Ascending aorta (tissue), 2 donors: ENCODE measurements at regions not wholly inside any gene's neighbourhood (a gene's known extent, or its start where the extent isn't known, plus 50 kb on each side); places are given as distances from the start of the nearest gene placed in this dataset.
"Not testable (repeated sequence)": the region's sequence is repeated elsewhere in the genome, so short reads cannot be mapped to it uniquely, and the experiment has no call there.

Source experiments
- DNase-seq, 2 donors: peaks; one replicate each; pipeline ENCODE4 v3.0.0-alpha.2; 2019; ENCODE audit warnings: low spot score in 2 of 2
- H3K27ac ChIP-seq, 2 donors: fragments of 200-600 bp; sonication (generic); one replicate each; pipeline ENCODE4 v1.5.1; 2016 to 2017; ENCODE audit warnings: mild to moderate bottlenecking in 1 of 2
- H3K27me3 ChIP-seq: fragments of 200-600 bp; sonication (generic); one replicate; pipeline ENCODE4 v1.5.1; 2017
- H3K36me3 ChIP-seq, 2 donors: fragments of 200-600 bp; sonication (generic); one replicate each; pipeline ENCODE4 v1.5.1; 2016
- H3K4me1 ChIP-seq, 2 donors: fragments of 200-600 bp; sonication (generic); one replicate each; pipeline ENCODE4 v1.5.1; 2016 to 2017; ENCODE audit warnings: mild to moderate bottlenecking in 1 of 2
- H3K4me3 ChIP-seq, 2 donors: fragments of 200-600 bp; sonication (generic); one replicate each; pipeline ENCODE4 v1.5.1; 2016 to 2017; ENCODE audit warnings: mild to moderate bottlenecking in 1 of 2
- H3K9me3 ChIP-seq, 2 donors: fragments of 200-600 bp; sonication (generic); one replicate each; pipeline ENCODE4 v1.5.1; 2016
- intact Hi-C: fragments of 100-400 bp; cut with DNase I; formaldehyde crosslinking; loops from one replicate; pipeline ENCODE4 v1.15.1; 2023
- TF ChIP-seq, protein P1 (sequence below), 3 experiments: fragments of 200-600 bp in 2 of 3; fragments of 450-650 bp in 1 of 3; sonication (generic) in 2 of 3; IDR thresholded peaks; one replicate each; pipeline ENCODE4 v1.5.1; 2016 to 2019; ENCODE audit warnings: antibody characterized with exemption in 3 of 3, mild to moderate bottlenecking in 1 of 3, moderate library complexity in 1 of 3

- H3K4me3 ChIP-seq = no peak overlapping the region
- no peak overlapping the region for H3K27ac ChIP-seq
- H3K36me3 ChIP-seq = no peaks in the 10 kb centered on the region
- no peaks in the 10 kb centered on the region for H3K27me3 ChIP-seq
- TF ChIP-seq, protein P1, sequence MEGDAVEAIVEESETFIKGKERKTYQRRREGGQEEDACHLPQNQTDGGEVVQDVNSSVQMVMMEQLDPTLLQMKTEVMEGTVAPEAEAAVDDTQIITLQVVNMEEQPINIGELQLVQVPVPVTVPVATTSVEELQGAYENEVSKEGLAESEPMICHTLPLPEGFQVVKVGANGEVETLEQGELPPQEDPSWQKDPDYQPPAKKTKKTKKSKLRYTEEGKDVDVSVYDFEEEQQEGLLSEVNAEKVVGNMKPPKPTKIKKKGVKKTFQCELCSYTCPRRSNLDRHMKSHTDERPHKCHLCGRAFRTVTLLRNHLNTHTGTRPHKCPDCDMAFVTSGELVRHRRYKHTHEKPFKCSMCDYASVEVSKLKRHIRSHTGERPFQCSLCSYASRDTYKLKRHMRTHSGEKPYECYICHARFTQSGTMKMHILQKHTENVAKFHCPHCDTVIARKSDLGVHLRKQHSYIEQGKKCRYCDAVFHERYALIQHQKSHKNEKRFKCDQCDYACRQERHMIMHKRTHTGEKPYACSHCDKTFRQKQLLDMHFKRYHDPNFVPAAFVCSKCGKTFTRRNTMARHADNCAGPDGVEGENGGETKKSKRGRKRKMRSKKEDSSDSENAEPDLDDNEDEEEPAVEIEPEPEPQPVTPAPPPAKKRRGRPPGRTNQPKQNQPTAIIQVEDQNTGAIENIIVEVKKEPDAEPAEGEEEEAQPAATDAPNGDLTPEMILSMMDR (IDR thresholded peaks at IDR 0.05) = no peak
- no peak for DNase-seq
- no peaks in the 10 kb centered on the region for H3K9me3 ChIP-seq
- intact Hi-C loops = no loop called here
- no peaks in the 10 kb centered on the region for H3K4me1 ChIP-seq
Measured at GRCh38 chr2:16348821-16349515, 316.7 kb downstream of the CYRIA start.

- DNase-seq = no peak
- Histone ChIP-seq H3K9me3 (no peaks in the 10 kb centered on the region), H3K4me1 (no peaks in the 10 kb centered on the region), H3K27ac (no peak overlapping the region), H3K36me3 (no peaks in the 10 kb centered on the region), H3K4me3 (no peak overlapping the region), H3K27me3 (no peaks in the 10 kb centered on the region)
- intact Hi-C loops = no loop called here
- TF ChIP-seq, protein P1 (IDR thresholded peaks at IDR 0.05) = no peak
Measured at GRCh38 chr2:16346671-16347070, 319.0 kb downstream of the CYRIA start.

GRCh38 chr2:16345231-16345630, 320.4 kb downstream of the CYRIA start:
- H3K4me3 ChIP-seq, H3K4me1 ChIP-seq, DNase-seq, H3K27me3 ChIP-seq, intact Hi-C loops, H3K36me3 ChIP-seq, H3K27ac ChIP-seq, H3K9me3 ChIP-seq: not testable (repeated sequence)

DNA sequence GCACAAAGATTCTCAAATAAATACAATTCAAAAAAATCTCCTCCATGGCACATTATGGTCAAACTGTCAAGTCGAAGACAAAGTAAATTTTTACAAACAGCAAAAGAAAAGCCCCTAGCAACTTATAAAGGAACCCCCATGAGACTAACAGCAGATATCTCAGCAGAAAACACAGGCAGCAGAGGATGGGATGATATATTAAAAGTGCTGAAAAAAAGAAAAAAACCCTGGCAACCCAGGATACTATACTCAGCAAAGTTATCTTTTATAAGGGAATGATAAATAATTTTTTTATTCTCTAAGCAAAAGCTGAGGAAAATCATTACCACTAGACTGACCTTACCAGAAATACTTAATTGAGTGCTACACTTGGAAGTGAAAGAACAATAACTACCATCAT, 326.4 kb downstream of the CYRIA start:
- H3K9me3 ChIP-seq = no peaks in the 10 kb centered on the region
- TF ChIP-seq, protein P1 (IDR thresholded peaks at IDR 0.05) = no peak
- H3K4me3 ChIP-seq = no peak overlapping the region
- H3K27me3 ChIP-seq = no peaks in the 10 kb centered on the region
- no peaks in the 10 kb centered on the region for H3K4me1 ChIP-seq
- no peaks in the 10 kb centered on the region for H3K36me3 ChIP-seq
- no peak for DNase-seq
- intact Hi-C loops = no loop called here
- no peak overlapping the region for H3K27ac ChIP-seq

DNA sequence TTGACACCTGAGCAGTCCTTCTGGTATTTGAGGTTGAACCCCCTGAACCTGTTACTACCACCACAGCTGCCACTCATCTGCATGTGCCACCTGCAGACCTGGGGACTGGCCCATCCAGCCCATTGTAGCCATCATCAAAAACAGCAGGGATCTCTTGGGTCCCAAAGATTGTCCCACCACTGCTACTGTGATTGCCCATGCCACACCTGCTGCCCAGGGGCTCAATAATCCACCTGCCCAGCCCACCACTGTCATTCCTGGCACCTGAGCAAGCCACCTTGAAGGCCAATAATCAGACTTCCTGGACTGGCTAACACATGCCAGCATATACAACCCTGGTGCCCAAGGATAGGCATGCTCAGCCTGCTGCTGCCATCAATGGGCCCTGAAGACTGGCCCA, 327.6 kb downstream of the CYRIA start:
- Histone ChIP-seq H3K27ac (no peak overlapping the region), H3K9me3 (no peaks in the 10 kb centered on the region), H3K36me3 (no peaks in the 10 kb centered on the region), H3K4me1 (no peaks in the 10 kb centered on the region), H3K4me3 (no peak overlapping the region), H3K27me3 (no peaks in the 10 kb centered on the region)
- TF ChIP-seq, protein P1 (IDR thresholded peaks at IDR 0.05) = no peak
- DNase-seq = no peak
- intact Hi-C loops = no loop called here

- no peaks in the 10 kb centered on the region for H3K27me3 ChIP-seq
- H3K9me3 ChIP-seq = no peaks in the 10 kb centered on the region
- no peak overlapping the region for H3K27ac ChIP-seq
- intact Hi-C loops = no loop called here
- no peaks in the 10 kb centered on the region for H3K4me1 ChIP-seq
- no peaks in the 10 kb centered on the region for H3K36me3 ChIP-seq
- no peak overlapping the region for H3K4me3 ChIP-seq
- DNase-seq = no peak
- TF ChIP-seq, protein P1 (IDR thresholded peaks at IDR 0.05) = no peak
Measured at GRCh38 chr2:16336916-16337315, 328.7 kb downstream of the CYRIA start.
